Spleen (tissue), 7 donors: ENCODE measurements at regions not wholly inside any gene's neighbourhood (a gene's known extent, or its start where the extent isn't known, plus 50 kb on each side); places are given as distances from the start of the nearest gene placed in this dataset.

Experiments
- POLR2A ChIP-seq, 3 donors: fragments of 450-650 bp; IDR thresholded peaks; one replicate each; pipeline ENCODE4 v1.5.1; 2017; ENCODE audit warnings: antibody characterized with exemption in 3 of 3, mild to moderate bottlenecking in 1 of 3
- POLR2AphosphoS5 ChIP-seq, 3 donors: sonication (generic); formaldehyde crosslinking; IDR thresholded peaks; one replicate each; pipeline ENCODE4 v1.5.1; 2017; ENCODE audit warnings: antibody characterized with exemption in 3 of 3
- TF ChIP-seq, protein P1 (sequence below), 11 experiments: fragments of 200-600 bp in 7 of 11; fragments of 450-650 bp in 4 of 11; sonication (generic) in 4 of 11; IDR thresholded peaks in 8 of 11; conservative IDR thresholded peaks in 3 of 11; 1 replicate in 7 of 11; 2 replicates in 4 of 11; pipeline versions ENCODE4 v1.4.0 to v1.8.0; 2016 to 2021; ENCODE audit warnings: antibody characterized with exemption in 11 of 11, inconsistent platforms in 4 of 11, mild to moderate bottlenecking in 1 of 11
- donor health status: DM: no; HTN: no; CAD: no; lungs with moderate emphysema.
- donor health status: DM: no; HTN: no; CAD: no.
- donor health status: DM: no; HTN: no; CAD: no.

DNA sequence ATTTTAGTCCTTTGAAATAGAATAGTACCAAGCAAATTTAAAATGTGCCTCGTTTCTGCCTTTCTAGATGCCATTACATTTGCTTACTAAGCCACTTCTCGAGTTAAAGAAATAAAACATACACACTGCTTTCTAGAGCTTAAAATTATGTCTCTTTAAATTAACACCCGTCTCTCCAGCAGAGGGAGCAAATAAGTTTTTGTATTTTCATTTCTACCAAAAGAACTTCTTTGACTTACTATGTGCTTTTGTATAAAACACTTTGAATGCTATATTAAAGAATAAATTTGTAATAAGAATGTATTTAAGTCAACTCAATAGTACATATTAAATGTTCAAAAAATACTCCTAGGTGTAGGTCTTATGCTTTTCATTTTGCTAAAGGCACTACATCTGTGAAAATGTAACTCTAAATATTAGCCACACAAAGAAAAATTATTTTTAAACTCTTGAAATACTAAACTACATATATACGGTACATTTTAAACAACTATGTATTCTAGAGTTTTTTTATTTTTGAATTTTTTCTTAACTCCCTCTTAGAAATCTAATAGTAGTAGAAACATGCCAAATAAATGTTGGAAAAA, 269.3 kb upstream of the MIR17HG start:
- TF ChIP-seq, protein P1, sequence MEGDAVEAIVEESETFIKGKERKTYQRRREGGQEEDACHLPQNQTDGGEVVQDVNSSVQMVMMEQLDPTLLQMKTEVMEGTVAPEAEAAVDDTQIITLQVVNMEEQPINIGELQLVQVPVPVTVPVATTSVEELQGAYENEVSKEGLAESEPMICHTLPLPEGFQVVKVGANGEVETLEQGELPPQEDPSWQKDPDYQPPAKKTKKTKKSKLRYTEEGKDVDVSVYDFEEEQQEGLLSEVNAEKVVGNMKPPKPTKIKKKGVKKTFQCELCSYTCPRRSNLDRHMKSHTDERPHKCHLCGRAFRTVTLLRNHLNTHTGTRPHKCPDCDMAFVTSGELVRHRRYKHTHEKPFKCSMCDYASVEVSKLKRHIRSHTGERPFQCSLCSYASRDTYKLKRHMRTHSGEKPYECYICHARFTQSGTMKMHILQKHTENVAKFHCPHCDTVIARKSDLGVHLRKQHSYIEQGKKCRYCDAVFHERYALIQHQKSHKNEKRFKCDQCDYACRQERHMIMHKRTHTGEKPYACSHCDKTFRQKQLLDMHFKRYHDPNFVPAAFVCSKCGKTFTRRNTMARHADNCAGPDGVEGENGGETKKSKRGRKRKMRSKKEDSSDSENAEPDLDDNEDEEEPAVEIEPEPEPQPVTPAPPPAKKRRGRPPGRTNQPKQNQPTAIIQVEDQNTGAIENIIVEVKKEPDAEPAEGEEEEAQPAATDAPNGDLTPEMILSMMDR (IDR thresholded peaks at IDR 0.05 in 8 of 11, conservative IDR thresholded peaks at IDR 0.05 in 3 of 11), result no peak
- no peak for TF ChIP-seq POLR2AphosphoS5 (IDR thresholded peaks at IDR 0.05)
- TF ChIP-seq POLR2A (IDR thresholded peaks at IDR 0.05), result no peak
